Heart right ventricle (tissue), 16 donors: ENCODE measurements at regions not wholly inside any gene's neighbourhood (a gene's known extent, or its start where the extent isn't known, plus 50 kb on each side); places are given as distances from the start of the nearest gene placed in this dataset.
A peak's percentile ranks its signal among the peaks of the same experiment; 100 is the strongest.
"Not testable (repeated sequence)": the region's sequence is repeated elsewhere in the genome, so short reads cannot be mapped to it uniquely, and the experiment has no call there.

Source experiments
- ATAC-seq, 8 donors: fragments of 200-7000 bp; cut with Tn5 transposase; one replicate each; pipeline ENCODE4 v1.9.1; 2020; ENCODE audit warnings: mild to moderate bottlenecking in 8 of 8, moderate library complexity in 8 of 8, moderate number of reproducible peaks in 1 of 8
- DNase-seq, 2 donors: peaks; one replicate each; pipeline ENCODE4 v3.0.0-alpha.2; 2020
- H3K27ac ChIP-seq, 10 donors: fragments of 200-600 bp; sonication (generic) in 2 of 10; one replicate each; pipeline versions ENCODE4 v1.5.0 to v1.8.0; 2020 to 2022; ENCODE audit warnings: mild to moderate bottlenecking in 3 of 10
- H3K27me3 ChIP-seq, 7 donors: fragments of 200-600 bp; one replicate each; pipeline ENCODE4 v1.8.0; 2021 to 2022; ENCODE audit warnings: mild to moderate bottlenecking in 2 of 7
- H3K36me3 ChIP-seq, 9 donors: fragments of 200-600 bp; sonication (generic) in 1 of 9; one replicate each; pipeline versions ENCODE4 v1.5.0 to v1.8.0; 2020 to 2022; ENCODE audit warnings: mild to moderate bottlenecking in 2 of 9
- H3K4me1 ChIP-seq, 9 donors: fragments of 200-600 bp; sonication (generic) in 1 of 9; one replicate each; pipeline versions ENCODE4 v1.5.0 to v1.8.0; 2020 to 2022; ENCODE audit warnings: mild to moderate bottlenecking in 4 of 9
- H3K4me3 ChIP-seq, 10 donors: fragments of 200-600 bp; sonication (generic) in 2 of 10; one replicate each; pipeline versions ENCODE4 v1.5.0 to v1.8.0; 2020 to 2022; ENCODE audit warnings: mild to moderate bottlenecking in 7 of 10, moderate library complexity in 2 of 10
- H3K9me3 ChIP-seq, 11 donors: fragments of 200-600 bp in 10 of 11; sonication (generic) in 2 of 11; one replicate each; pipeline versions ENCODE4 v1.5.0 to v1.8.0; 2013 to 2022; ENCODE audit warnings: mild to moderate bottlenecking in 2 of 11, control low read depth in 1 of 11, moderate library complexity in 1 of 11
- CTCF ChIP-seq, 9 donors: fragments of 200-600 bp; sonication (generic) in 2 of 9; IDR thresholded peaks; one replicate each; pipeline versions ENCODE4 v1.5.0 to v1.8.0; 2021 to 2022; ENCODE audit warnings: antibody characterized with exemption in 9 of 9, mild to moderate bottlenecking in 5 of 9, moderate library complexity in 1 of 9
- WGBS, 2 donors: extraction: QIAGEN DNeasy Blood & Tissue Kit; methylation state at CpG; one replicate each; pipeline ENCODE4 v1.1.7; 2013; ENCODE audit warnings: inconsistent platforms in 1 of 2; 5-methylcytosine and 5-hydroxymethylcytosine counted together
- intact Hi-C, 10 donors: fragments of 100-400 bp; cut with DNase I; formaldehyde crosslinking; loops; one replicate each; pipeline versions ENCODE4 v1.11.1 to v1.14.2; 2022
- donor health status: Arrhythmogenic right ventricular cardiomyopathy.
- donor health status: ischemic (EF 13 %, LVEDD 7.1; RV severe dilation, severe dysfunction).
- donor health status: healthy with polysubstance abuse.
- donor health status: DM: no; HTN: yes; CAD: no.
- donor health status: DM: no; HTN: no; CAD: no.
- donor health status: ischemic (EF 25% LVEDD 6.9; RV normal size, moderate dysfunction).
- donor health status: ischemic (EF 25% LVEDD 5.7; RV mildly dilated, moderate dysfunction).
- donor health status: healthy.
- donor health status: DM: yes; HTN: yes; CAD: no.
- donor health status: Ischemic cardiomyopathy.
- donor health status: ischemic (EF 35%, LVEDD 5.7; RV mildly dilated, moderate dysfunction).
- donor health status: nonischemic (EF 11% LVEDD 7.7; RV severe dilation, severe dysfunction).
- donor health status: DM: yes; HTN: yes; CAD: no.
- donor health status: PGD.
- donor health status: ischemic (EF 29% LVEDD 5.4; RV normal size, mild dysfunction).
- donor health status: nonischemic (EF 23%, LVEDD 6.1; RV moderate dilation, normal function).

GRCh38 chr14:99995700-99996356, 69.4 kb upstream of the EVL start:
- no peak overlapping the region for H3K4me3 ChIP-seq

GRCh38 chr14:99996951-99997571, 68.2 kb upstream of the EVL start:
- Histone ChIP-seq H3K4me3 (no peak overlapping the region), H3K36me3 (no peaks in the 10 kb centered on the region), H3K4me1 (no peaks in the 10 kb centered on the region), H3K27me3 (no peaks in the 10 kb centered on the region), H3K9me3 (no peaks in the 10 kb centered on the region), H3K27ac (no peak overlapping the region)
- WGBS, 2 donors, result 97% methylated on average over 5 of the region's 5 CpGs
- no peak for DNase-seq
- intact Hi-C loops, result loop anchor here in 2 of 10 donors (5.0 kb wide), 1 partner anchor 110 kb away; no protein-coding TSS in a partner anchor
- no peak for ATAC-seq
- TF ChIP-seq CTCF (IDR thresholded peaks at IDR 0.05), result no peak

More at GRCh38 chr14:99995700-99996356, 69.4 kb upstream of the EVL start:
- H3K27ac ChIP-seq, result no peak overlapping the region
- peak; percentile 56 to 85 (median 71) for TF ChIP-seq CTCF (IDR thresholded peaks at IDR 0.05)
- H3K9me3 ChIP-seq, result no peaks in the 10 kb centered on the region
- no peaks in the 10 kb centered on the region for H3K36me3 ChIP-seq
- WGBS, 2 donors, result 20 to 26% methylated on average over 2 of the region's 2 CpGs
- intact Hi-C loops, result loop anchor here in 2 of 10 donors (5.0 kb wide), 1 partner anchor 111 kb away; no protein-coding TSS in a partner anchor
- DNase-seq, result peak in 1 of 2 donors; percentile 58
- peak in 5 of 8 donors; percentile 41 to 89 (median 62) for ATAC-seq
- H3K4me1 ChIP-seq, result peaks cover 0 to 2% (median 0%) of the 10 kb centered on the region in 9 donors
- H3K27me3 ChIP-seq, result no peaks in the 10 kb centered on the region

- ATAC-seq, H3K4me3 ChIP-seq: not testable (repeated sequence)
- WGBS, 2 donors, result 96% methylated on average over 15 of the region's 15 CpGs
These were observed 64.8 kb upstream of the EVL start for GRCh38 chr14:100000398-100000797.

GRCh38 chr14:100004392-100004791, 60.8 kb upstream of the EVL start:
- no peaks in the 10 kb centered on the region for H3K27me3 ChIP-seq
- TF ChIP-seq CTCF (IDR thresholded peaks at IDR 0.05), result no peak
- intact Hi-C loops, result no loop called here
- no peak overlapping the region for H3K4me3 ChIP-seq
- no peak overlapping the region for H3K27ac ChIP-seq
- no peaks in the 10 kb centered on the region for H3K36me3 ChIP-seq
- DNase-seq, result no peak
- WGBS, 2 donors, result 89 to 97% methylated on average over 1 of the region's 1 CpG
- peaks cover 0 to 7% (median 2%) of the 10 kb centered on the region in 9 donors for H3K4me1 ChIP-seq
- H3K9me3 ChIP-seq, result peaks cover 0 to 25% (median 0%) of the 10 kb centered on the region in 11 donors
- ATAC-seq, result no peak

More at GRCh38 chr14:100000398-100000797, 64.8 kb upstream of the EVL start:
- peaks cover 0 to 25% (median 0%) of the 10 kb centered on the region in 11 donors for H3K9me3 ChIP-seq
- H3K27ac ChIP-seq, H3K4me1 ChIP-seq, H3K27me3 ChIP-seq, DNase-seq, H3K36me3 ChIP-seq, intact Hi-C loops: not testable (repeated sequence)

- Histone ChIP-seq H3K27me3 (no peaks in the 10 kb centered on the region), H3K36me3 (no peaks in the 10 kb centered on the region), H3K27ac (no peak overlapping the region), H3K4me1 (peaks cover 2 to 34% (median 16%) of the 10 kb centered on the region in 9 donors), H3K9me3 (peaks cover 0 to 25% (median 0%) of the 10 kb centered on the region in 11 donors), H3K4me3 (no peak overlapping the region)
- TF ChIP-seq CTCF (IDR thresholded peaks at IDR 0.05), result no peak
- ATAC-seq, result no peak
- no peak for DNase-seq
- intact Hi-C loops, result no loop called here
- WGBS, 2 donors, result 57 to 84% methylated on average over 1 of the region's 1 CpG
These were observed 58.0 kb upstream of the EVL start for GRCh38 chr14:100007254-100007653.

GRCh38 chr14:100009802-100010201, 55.4 kb upstream of the EVL start:
- Histone ChIP-seq H3K4me1 (peaks cover 2 to 44% (median 29%) of the 10 kb centered on the region in 9 donors), H3K27ac (peak overlapping the region in 3 of 10 donors; percentile 9 to 49 (median 22))
- H3K4me3 ChIP-seq, H3K9me3 ChIP-seq, ATAC-seq, DNase-seq, H3K36me3 ChIP-seq, H3K27me3 ChIP-seq, intact Hi-C loops: not testable (repeated sequence)
- WGBS, 2 donors, result 26 to 33% methylated on average over 2 of the region's 2 CpGs
